RWPE2 (cell line): ENCODE measurements at regions not wholly inside any gene's neighbourhood (a gene's known extent, or its start where the extent isn't known, plus 50 kb on each side); places are given as distances from the start of the nearest gene placed in this dataset.
"Not testable (repeated sequence)": the region's sequence is repeated elsewhere in the genome, so short reads cannot be mapped to it uniquely, and the experiment has no call there.

Source experiments
- ATAC-seq: fragments of 200-7000 bp; cut with Tn5 transposase; 3 replicates; pipeline ENCODE4 v1.9.1; 2021; ENCODE audit warnings: low read depth
- DNase-seq: peaks from one replicate; pipeline ENCODE4 v3.0.0-alpha.2; 2020; ENCODE audit warnings: low spot score
- H3K27ac ChIP-seq: fragments of 450-650 bp; 2 replicates; pipeline ENCODE4 v1.5.1; 2017; ENCODE audit warnings: mild to moderate bottlenecking; ENCODE audit not compliant: poor library complexity, severe bottlenecking
- H3K27me3 ChIP-seq: fragments of 250-450 bp; sonication (Bioruptor Pico); 2 replicates; pipeline ENCODE4 v1.5.1; 2021; ENCODE audit warnings: mild to moderate bottlenecking, moderate library complexity; ENCODE audit not compliant: insufficient read depth, poor library complexity, severe bottlenecking
- H3K36me3 ChIP-seq: fragments of 250-450 bp; sonication (Bioruptor Pico); 2 replicates; pipeline ENCODE4 v1.5.1; 2020; ENCODE audit warnings: low read depth, mild to moderate bottlenecking, moderate library complexity
- H3K4me1 ChIP-seq: fragments of 250-450 bp; sonication (Bioruptor Pico); 2 replicates; pipeline ENCODE4 v1.5.1; 2021; ENCODE audit warnings: mild to moderate bottlenecking, moderate library complexity; ENCODE audit not compliant: insufficient read depth, poor library complexity, severe bottlenecking
- H3K4me3 ChIP-seq: fragments of 250-450 bp; sonication (Bioruptor Pico); 2 replicates; pipeline ENCODE4 v1.5.1; 2021; ENCODE audit warnings: mild to moderate bottlenecking, moderate library complexity; ENCODE audit not compliant: severe bottlenecking
- H3K9me3 ChIP-seq: fragments of 250-450 bp; sonication (Bioruptor Pico); 2 replicates; pipeline ENCODE4 v1.5.1; 2021; ENCODE audit warnings: mild to moderate bottlenecking, moderate library complexity; ENCODE audit not compliant: severe bottlenecking
- CTCF ChIP-seq: fragments of 450-650 bp; IDR thresholded peaks from one replicate; pipeline ENCODE4 v1.5.1; 2017; ENCODE audit warnings: mild to moderate bottlenecking, moderate library complexity; ENCODE audit not compliant: poor library complexity, severe bottlenecking

GRCh38 chr9:120308495-120308894, 271.5 kb downstream of the CDK5RAP2 start:
- DNase-seq (no peak), ATAC-seq (peak; percentile 51; the same call in 2 of the 3 replicates)
- Histone ChIP-seq H3K9me3 (no peaks in the 10 kb centered on the region), H3K36me3 (no peaks in the 10 kb centered on the region), H3K4me1 (no peaks in the 10 kb centered on the region), H3K4me3 (no peak overlapping the region), H3K27ac (no peak overlapping the region), H3K27me3 (no peaks in the 10 kb centered on the region)
- TF ChIP-seq CTCF: no peak

- ATAC-seq (no peak), DNase-seq (no peak)
- Histone ChIP-seq H3K4me1 (no peaks in the 10 kb centered on the region), H3K36me3 (no peaks in the 10 kb centered on the region), H3K27me3 (no peaks in the 10 kb centered on the region), H3K4me3 (no peak overlapping the region), H3K9me3 (no peaks in the 10 kb centered on the region), H3K27ac (no peak overlapping the region)
- no peak for TF ChIP-seq CTCF
Observed at GRCh38 chr9:120307599-120307998, 272.4 kb downstream of the CDK5RAP2 start.

GRCh38 chr9:120306561-120306960, 273.4 kb downstream of the CDK5RAP2 start:
- TF ChIP-seq CTCF: no peak
- Histone ChIP-seq H3K4me3 (no peak overlapping the region), H3K27ac (no peak overlapping the region), H3K9me3 (no peaks in the 10 kb centered on the region), H3K4me1 (no peaks in the 10 kb centered on the region), H3K36me3 (no peaks in the 10 kb centered on the region), H3K27me3 (no peaks in the 10 kb centered on the region)
- DNase-seq (no peak), ATAC-seq (no peak)

GRCh38 chr9:120306088-120306487, 273.9 kb downstream of the CDK5RAP2 start:
- DNase-seq (no peak), ATAC-seq (no peak)
- Histone ChIP-seq H3K36me3 (no peaks in the 10 kb centered on the region), H3K4me3 (no peak overlapping the region), H3K27ac (no peak overlapping the region), H3K27me3 (no peaks in the 10 kb centered on the region), H3K4me1 (no peaks in the 10 kb centered on the region), H3K9me3 (no peaks in the 10 kb centered on the region)
- no peak for TF ChIP-seq CTCF

- not testable (repeated sequence) for H3K9me3 ChIP-seq, H3K27me3 ChIP-seq, DNase-seq, H3K4me1 ChIP-seq, H3K4me3 ChIP-seq, H3K36me3 ChIP-seq, ATAC-seq, H3K27ac ChIP-seq
Observed at GRCh38 chr9:120304896-120305295, 275.1 kb downstream of the CDK5RAP2 start.
